ENCODE measurements at regions not wholly inside any gene's neighbourhood (a gene's known extent, or its start where the extent isn't known, plus 50 kb on each side); places are given as distances from the start of the nearest gene placed in this dataset.
"Not testable (repeated sequence)": the region's sequence is repeated elsewhere in the genome, so short reads cannot be mapped to it uniquely, and the experiment has no call there.

- not testable (repeated sequence) for DNase-seq
These were observed 56.6 kb upstream of the TNFAIP8 start for GRCh38 chr5:119299242-119299614.

DNA sequence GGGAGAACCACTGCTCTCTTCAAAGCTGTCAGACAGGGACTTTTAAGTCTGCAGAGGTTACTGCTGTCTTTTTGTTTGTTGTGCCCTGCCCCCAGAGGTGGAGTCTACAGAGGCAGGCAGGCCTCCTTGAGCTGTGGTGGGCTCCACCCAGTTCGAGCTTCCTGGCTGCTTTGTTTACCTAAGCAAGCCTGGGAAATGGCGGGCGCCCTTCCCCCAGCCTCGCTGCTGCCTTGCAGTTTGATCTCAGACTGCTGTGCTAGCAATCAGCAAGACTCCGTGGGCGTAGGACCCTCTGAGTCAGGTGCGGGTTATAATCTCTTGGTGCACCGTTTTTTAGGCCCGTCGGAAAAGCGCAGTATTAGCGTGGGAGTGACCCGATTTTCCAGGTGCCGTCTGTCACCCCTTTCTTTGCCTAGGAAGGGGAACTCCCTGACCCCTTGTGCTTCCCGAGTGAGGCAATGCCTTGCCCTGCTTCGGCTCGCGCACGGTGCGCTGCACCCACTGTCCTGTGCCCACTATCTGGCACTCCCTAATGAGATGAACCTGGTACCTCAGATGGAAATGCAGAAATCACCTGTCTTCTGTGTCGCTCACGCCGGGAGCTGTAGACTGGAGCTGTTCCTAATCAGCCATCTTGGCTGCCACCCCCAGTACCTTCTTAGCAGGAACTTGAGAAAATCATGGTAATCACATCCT is 56.1 kb upstream of the TNFAIP8 start:
- DNase-seq: not testable (repeated sequence)

DNA sequence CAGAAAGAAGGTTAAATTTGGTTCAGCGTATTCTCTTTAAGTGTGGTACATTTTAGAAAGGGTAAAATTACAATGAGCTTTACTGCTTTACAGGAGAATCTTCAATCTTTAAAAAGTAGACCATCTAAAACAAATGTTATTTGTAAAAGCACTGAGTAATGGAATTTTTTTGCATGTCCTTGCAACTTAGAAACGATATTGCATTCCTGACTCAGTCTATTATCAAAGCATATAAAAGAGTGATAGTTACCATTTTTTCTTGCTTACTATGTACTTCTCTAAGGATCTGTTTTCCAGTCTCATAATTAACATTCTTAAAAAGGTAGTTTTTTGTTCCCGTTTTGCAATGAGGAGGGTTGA is 55.5 kb upstream of the TNFAIP8 start:
- DNase-seq: no peak

DNA sequence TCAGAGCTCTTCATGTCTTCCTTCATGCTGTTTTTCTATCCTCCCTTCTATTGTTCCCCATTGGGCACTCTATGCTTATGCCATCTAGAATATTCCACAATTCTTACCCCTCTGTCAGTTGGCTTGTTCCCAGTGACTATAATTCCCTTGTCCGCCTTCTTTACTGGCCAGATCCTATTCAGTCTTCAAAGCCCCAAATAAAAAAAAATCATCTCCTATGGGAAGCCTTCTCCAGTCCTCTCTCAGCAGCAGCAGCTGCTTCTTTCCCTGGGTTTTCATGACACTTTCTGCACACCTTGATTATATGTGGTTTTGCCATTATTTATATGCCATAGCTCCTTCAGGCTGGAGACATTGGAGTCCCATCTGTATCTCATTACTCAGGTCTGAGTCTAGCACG is 54.6 kb upstream of the TNFAIP8 start:
- DNase-seq: no peak

DNA sequence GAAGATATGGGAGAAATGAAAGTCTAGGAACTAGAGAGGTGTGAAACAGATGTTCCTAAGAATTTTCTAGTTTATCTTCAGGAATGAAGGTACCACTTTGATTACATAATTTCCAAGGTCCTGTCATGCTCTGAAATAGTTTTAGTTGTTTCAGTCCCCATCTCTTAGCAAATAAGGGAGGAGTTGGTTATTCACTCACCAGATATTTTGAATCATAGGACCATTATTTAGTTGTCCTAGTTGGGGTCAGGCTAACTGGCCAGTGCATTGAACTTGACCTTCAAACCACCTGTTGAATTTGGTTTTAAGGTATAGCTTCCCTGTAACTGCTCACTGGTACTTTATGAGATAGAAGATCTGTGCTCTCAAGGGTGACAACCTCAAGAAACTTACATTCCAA is 53.9 kb upstream of the TNFAIP8 start:
- no peak for DNase-seq

DNA sequence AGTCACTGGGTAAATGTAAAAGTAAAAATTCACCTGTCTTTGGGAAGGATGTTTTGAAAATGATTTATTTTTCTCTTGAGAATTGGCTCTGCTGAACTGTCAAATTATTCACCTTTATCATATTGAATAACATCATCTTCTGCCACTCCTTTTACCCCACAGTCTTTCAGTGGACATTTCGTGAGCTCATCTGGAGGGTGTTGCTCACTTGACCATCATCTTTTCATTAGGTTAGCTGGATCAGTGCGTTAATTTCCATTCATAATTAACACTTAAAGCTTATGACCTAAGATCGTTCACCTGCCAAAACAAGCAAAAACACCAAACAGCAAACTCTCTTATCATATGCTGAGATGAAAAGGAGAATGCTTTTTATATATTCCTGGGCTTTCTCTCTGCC is 53.4 kb upstream of the TNFAIP8 start:
- no peak for DNase-seq

- DNase-seq: peak in 1 of 2 experiments; percentile 15
These were observed 52.6 kb upstream of the TNFAIP8 start for GRCh38 chr5:119302916-119303897.

DNA sequence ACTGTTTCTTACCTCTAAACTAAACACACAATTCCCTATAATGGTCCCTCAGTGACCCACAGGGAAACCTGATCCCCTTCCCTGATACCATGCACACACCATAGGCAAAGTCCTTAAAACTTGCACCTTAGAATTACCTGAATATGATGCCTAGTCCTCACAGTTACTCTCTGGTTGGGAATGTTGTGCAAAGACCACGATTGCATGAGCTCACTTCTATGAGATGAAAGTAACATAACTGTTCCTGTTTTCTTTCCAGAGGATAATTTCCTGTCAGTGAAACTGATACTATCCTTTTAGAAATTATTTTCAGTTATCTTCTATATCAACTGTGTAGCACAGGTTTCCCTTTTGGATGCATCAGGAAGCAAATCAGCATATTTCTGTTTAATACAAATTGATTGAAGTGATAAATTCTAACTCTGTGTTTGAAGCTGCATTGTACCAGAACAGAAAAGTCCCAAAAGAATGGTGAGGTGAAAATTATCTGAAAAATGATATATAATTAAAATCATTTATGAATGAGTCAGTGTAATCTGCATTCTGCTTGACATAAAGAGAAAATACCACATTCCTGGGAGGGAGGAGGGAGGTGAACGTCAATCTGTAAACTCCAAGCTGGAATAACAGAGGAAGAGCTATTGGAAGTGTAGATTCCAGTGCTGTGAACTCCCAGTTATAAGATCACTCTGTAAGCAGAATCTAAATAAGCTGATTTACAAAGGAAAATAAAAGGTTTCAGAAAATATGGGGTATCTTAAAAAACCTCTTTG is 51.2 kb upstream of the TNFAIP8 start:
- peak in 1 of 2 experiments; percentile 6 for DNase-seq

Data from AML-193 (cell line).